T-cell (primary cell): ENCODE measurements at regions not wholly inside any gene's neighbourhood (a gene's known extent, or its start where the extent isn't known, plus 50 kb on each side); places are given as distances from the start of the nearest gene placed in this dataset.

Source experiments
- ATAC-seq, 4 experiments: fragments of 200-7000 bp in 3 of 4; fragments of 150-1000 bp in 1 of 4; cut with Tn5 transposase; replicated peaks in 1 of 4; 1 replicate in 3 of 4; 2 replicates in 1 of 4; pipeline ENCODE4 v1.10.0; 2021; ENCODE audit warnings: moderate library complexity in 3 of 4, mild to moderate bottlenecking in 2 of 4, moderate number of reproducible peaks in 1 of 4
- CTCF ChIA-PET, 2 donors: fragments of 300-600 bp; sonication (Branson Sonifier 250); formaldehyde crosslinking; loops; one replicate each; lab custom pipeline; 2022; ENCODE audit warnings: antibody characterized with exemption in 2 of 2; lab: Charles Lee
- POLR2A ChIA-PET, 2 donors: fragments of 300-600 bp; sonication (Branson Sonifier 250); formaldehyde crosslinking; loops; one replicate each; lab custom pipeline; 2022; ENCODE audit warnings: antibody characterized with exemption in 2 of 2; lab: Charles Lee
- DNase-seq, 35 experiments: peaks; one replicate each; pipeline versions ENCODE4 v3.0.0 to v3.0.0-alpha.2; 2013 to 2023
- H3K27ac ChIP-seq: one replicate; pipeline ENCODE4 v1.5.1; 2013; ENCODE audit warnings: low read length
- H3K27me3 ChIP-seq, 2 experiments: replicated peaks in 1 of 2; 1 replicate in 1 of 2; 2 replicates in 1 of 2; pipeline versions ENCODE4 v1.6.1 to v1.7.0; 2013; ENCODE audit warnings: low read length in 1 of 2, mixed read lengths in 1 of 2; ENCODE audit not compliant: control insufficient read depth in 2 of 2, insufficient read depth in 2 of 2; ENCODE audit errors: extremely low read depth in 1 of 2
- H3K36me3 ChIP-seq, 2 donors: 1 replicate in 1 of 2; 2 replicates in 1 of 2; pipeline versions ENCODE4 v1.6.1 to v1.7.0; 2013; ENCODE audit warnings: low read length in 1 of 2; ENCODE audit not compliant: control insufficient read depth in 2 of 2, insufficient read depth in 1 of 2; ENCODE audit errors: extremely low read depth in 1 of 2
- H3K4me1 ChIP-seq, 2 experiments: 1 replicate in 1 of 2; 2 replicates in 1 of 2; pipeline versions ENCODE4 v1.6.1 to v1.7.0; 2013; ENCODE audit warnings: low read length in 2 of 2, mixed read lengths in 1 of 2; ENCODE audit not compliant: insufficient read depth in 2 of 2, control insufficient read depth in 1 of 2; ENCODE audit errors: extremely low read depth in 1 of 2
- H3K4me3 ChIP-seq, 2 donors: 1 replicate in 1 of 2; 2 replicates in 1 of 2; pipeline versions ENCODE4 v1.5.1 to v1.7.0; 2013; ENCODE audit warnings: mild to moderate bottlenecking in 2 of 2, low read length in 1 of 2, moderate library complexity in 1 of 2; ENCODE audit not compliant: control insufficient read depth in 1 of 2; ENCODE audit errors: extremely low read depth in 1 of 2
- H3K9me3 ChIP-seq: 2 replicates; pipeline ENCODE4 v1.7.0; 2013
- H3K27ac Mint-ChIP-seq, 2 donors: one replicate each; pipeline ENCODE4 v1.8.0; 2020 to 2021; ENCODE audit warnings: mild to moderate bottlenecking in 2 of 2, mixed read lengths in 2 of 2
- H3K27me3 Mint-ChIP-seq, 2 donors: one replicate each; pipeline ENCODE4 v1.8.0; 2021 to 2022; ENCODE audit warnings: mixed read lengths in 2 of 2
- H3K36me3 Mint-ChIP-seq: one replicate; pipeline ENCODE4 v1.8.0; 2021; ENCODE audit warnings: mixed read lengths
- H3K4me1 Mint-ChIP-seq, 3 donors: one replicate each; pipeline ENCODE4 v1.8.0; 2020 to 2022; ENCODE audit warnings: mixed read lengths in 3 of 3, mild to moderate bottlenecking in 1 of 3
- H3K4me3 Mint-ChIP-seq, 3 donors: one replicate each; pipeline ENCODE4 v1.8.0; 2020 to 2022; ENCODE audit warnings: mild to moderate bottlenecking in 3 of 3, mixed read lengths in 3 of 3, moderate library complexity in 3 of 3
- H3K9me3 Mint-ChIP-seq, 3 donors: one replicate each; pipeline ENCODE4 v1.8.0; 2020 to 2022; ENCODE audit warnings: mixed read lengths in 3 of 3
- WGBS: methylation state at CpG from one replicate; pipeline ENCODE4 v1.1.5; 2013; ENCODE audit warnings: missing lambda C conversion rate; ENCODE audit not compliant: insufficient coverage; 5-methylcytosine and 5-hydroxymethylcytosine counted together

DNA sequence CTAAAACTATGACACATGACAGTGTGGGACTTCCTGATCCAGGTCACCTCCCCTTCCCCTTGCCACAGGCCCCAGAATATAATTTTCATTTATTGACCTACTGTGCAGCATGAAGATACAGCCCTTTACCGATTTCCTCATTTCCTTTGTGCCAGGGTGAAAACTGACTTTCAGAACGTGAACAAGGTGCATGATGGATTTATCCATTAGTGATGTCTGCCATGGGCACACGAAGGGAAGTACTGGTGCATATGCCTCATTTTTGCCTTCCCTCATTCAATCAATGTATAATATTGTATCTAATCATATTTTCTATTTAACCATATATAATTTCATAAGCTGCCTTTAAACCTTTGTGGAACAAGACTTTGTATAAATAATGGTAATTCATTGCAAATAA, 144.4 kb upstream of the WNT4 start:
- ChIA-PET POLR2A (no interaction called here), CTCF (no interaction called here)
- ATAC-seq (no peak), DNase-seq (no peak)
- Histone ChIP-seq H3K4me1 (no peaks in the 10 kb centered on the region), H3K27me3 (peaks cover 0 to 22% of the 10 kb centered on the region in 2 experiments), H3K36me3 (no peaks in the 10 kb centered on the region), H3K27ac (no peak overlapping the region), H3K9me3 (no peaks in the 10 kb centered on the region), H3K4me3 (no peak overlapping the region)
- Mint-ChIP-seq H3K9me3 (no peaks in the 10 kb centered on the region), H3K36me3 (no peaks in the 10 kb centered on the region), H3K27me3 (peaks cover 30 to 31% of the 10 kb centered on the region in 2 donors), H3K4me1 (no peaks in the 10 kb centered on the region), H3K4me3 (no peak overlapping the region), H3K27ac (no peak overlapping the region)
- 100% methylated on average over 1 of the region's 3 CpGs for WGBS

DNA sequence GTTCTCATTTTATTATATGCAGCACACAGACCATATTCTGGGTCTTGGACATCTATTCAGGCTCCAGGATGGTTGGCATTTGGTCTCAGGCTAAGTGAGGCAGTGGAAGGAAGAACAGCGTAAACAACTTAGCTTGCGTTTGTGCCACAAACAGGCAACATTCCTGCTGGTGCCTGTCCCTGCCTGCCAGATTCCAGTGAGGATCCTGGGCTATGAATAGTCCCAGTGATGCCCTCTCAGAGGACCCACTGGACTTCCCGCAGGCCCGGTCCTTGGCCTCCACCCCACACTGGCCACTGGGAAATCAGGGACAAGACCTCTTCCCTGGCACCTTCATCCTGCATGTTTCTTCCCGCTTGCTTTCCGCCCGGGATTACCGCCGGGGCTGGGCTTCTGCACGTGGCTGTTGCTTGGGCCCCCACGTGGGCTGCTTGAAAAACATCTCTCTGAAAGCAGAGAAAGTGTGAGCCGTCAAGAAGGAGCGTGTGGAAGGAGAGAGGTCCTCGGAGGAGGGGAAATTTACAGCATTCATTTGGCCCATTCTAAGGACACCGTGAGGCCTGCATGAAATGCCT, 145.1 kb upstream of the WNT4 start:
- CTCF ChIA-PET = no interaction called here
- Histone ChIP-seq H3K4me1 (no peaks in the 10 kb centered on the region), H3K4me3 (no peak overlapping the region), H3K36me3 (no peaks in the 10 kb centered on the region), H3K27me3 (peaks cover 0 to 18% of the 10 kb centered on the region in 2 experiments), H3K9me3 (no peaks in the 10 kb centered on the region), H3K27ac (no peak overlapping the region)
- DNase-seq (no peak), ATAC-seq (no peak)
- no peaks in the 10 kb centered on the region for H3K4me1 Mint-ChIP-seq
- 70% methylated on average over 14 of the region's 15 CpGs for WGBS
- POLR2A ChIA-PET = no interaction called here
- no peaks in the 10 kb centered on the region for H3K36me3 Mint-ChIP-seq
- no peaks in the 10 kb centered on the region for H3K9me3 Mint-ChIP-seq
- peaks cover 31% of the 10 kb centered on the region in 2 donors for H3K27me3 Mint-ChIP-seq
- no peak overlapping the region for H3K27ac Mint-ChIP-seq
- H3K4me3 Mint-ChIP-seq = no peak overlapping the region

DNA sequence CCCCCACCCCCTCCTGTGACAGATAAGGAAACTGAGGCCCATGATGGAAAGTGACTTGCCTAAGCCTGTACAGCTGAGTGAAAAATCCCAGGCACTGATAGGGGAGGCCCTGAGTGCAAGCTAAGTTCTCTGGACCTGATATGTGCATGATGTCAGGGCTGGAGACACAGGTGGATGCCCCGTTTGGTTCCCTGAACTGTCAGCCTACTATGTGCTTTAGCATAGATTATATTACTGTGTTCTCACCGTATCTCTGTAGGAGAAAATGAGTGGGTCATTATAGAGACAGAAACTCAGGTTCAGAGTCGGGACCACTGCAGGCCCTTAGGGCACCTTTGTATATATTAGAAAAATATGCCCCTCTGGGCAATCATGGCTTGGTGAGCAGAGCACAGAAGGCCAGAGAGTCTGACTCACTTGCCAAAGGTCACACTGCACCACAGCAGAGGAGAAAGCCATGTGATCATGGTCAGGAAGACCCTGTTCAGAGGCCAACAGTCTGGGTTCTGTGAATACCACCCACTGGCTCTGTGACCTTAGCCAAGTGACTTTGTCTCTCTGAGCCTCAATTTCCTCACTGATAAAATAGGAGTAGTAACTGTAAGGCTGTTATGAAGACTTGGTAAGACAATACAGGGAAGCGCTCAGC, 145.8 kb upstream of the WNT4 start:
- peaks cover 0 to 22% of the 10 kb centered on the region in 2 experiments for H3K27me3 ChIP-seq
- 67% methylated on average over 1 of the region's 4 CpGs for WGBS
- H3K27ac Mint-ChIP-seq = no peak overlapping the region
- CTCF ChIA-PET = no interaction called here
- H3K9me3 Mint-ChIP-seq = no peaks in the 10 kb centered on the region
- H3K27ac ChIP-seq = no peak overlapping the region
- no peaks in the 10 kb centered on the region for H3K36me3 ChIP-seq
- H3K36me3 Mint-ChIP-seq = no peaks in the 10 kb centered on the region
- no peaks in the 10 kb centered on the region for H3K4me1 ChIP-seq
- no peak for ATAC-seq
- peaks cover 31% of the 10 kb centered on the region in 2 donors for H3K27me3 Mint-ChIP-seq
- POLR2A ChIA-PET = no interaction called here
- no peak overlapping the region for H3K4me3 Mint-ChIP-seq
- H3K4me1 Mint-ChIP-seq = no peaks in the 10 kb centered on the region
- DNase-seq = no peak
- no peak overlapping the region for H3K4me3 ChIP-seq
- H3K9me3 ChIP-seq = no peaks in the 10 kb centered on the region

DNA sequence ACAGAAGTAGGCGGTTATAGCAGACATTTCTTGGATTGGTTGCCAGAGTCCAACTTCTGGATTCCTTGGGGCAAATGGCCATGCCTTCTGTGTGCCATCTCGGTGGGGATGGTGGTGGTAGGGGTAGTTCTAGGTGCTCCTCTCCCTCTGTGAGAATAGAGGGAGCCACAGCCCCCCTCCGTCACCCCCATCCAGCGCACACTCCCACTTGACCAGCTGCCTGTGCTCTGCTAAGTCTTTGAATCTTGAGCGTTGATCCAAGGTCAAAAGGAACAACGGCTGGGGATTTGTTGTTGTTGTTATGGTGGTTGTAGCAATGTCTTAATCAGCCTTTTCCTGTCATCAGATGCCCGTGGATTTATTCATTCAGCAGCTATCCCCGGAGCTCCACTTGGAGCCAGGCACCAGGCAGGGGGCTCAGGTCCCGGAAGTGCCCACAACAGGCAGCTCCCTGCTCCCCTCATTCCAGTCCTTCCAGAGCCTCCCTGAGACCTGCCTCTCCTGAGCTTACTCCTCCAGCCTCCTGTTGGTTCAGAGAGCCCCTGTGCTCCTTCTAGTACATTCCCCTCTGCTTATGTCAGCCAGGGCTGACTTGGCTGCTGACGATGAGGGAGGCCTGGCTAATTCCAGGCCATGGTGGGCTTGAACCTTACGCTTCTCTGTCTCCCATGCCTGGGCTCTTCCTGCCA, 146.6 kb upstream of the WNT4 start:
- POLR2A ChIA-PET = no interaction called here
- H3K27me3 ChIP-seq = peaks cover 0 to 28% of the 10 kb centered on the region in 2 experiments
- Mint-ChIP-seq H3K4me1 (no peaks in the 10 kb centered on the region), H3K36me3 (no peaks in the 10 kb centered on the region), H3K27ac (no peak overlapping the region), H3K9me3 (peaks cover 0 to 5% (median 0%) of the 10 kb centered on the region in 3 donors), H3K27me3 (peaks cover 30 to 36% of the 10 kb centered on the region in 2 donors), H3K4me3 (no peak overlapping the region)
- CTCF ChIA-PET = no interaction called here
- H3K36me3 ChIP-seq = no peaks in the 10 kb centered on the region
- no peaks in the 10 kb centered on the region for H3K4me1 ChIP-seq
- H3K27ac ChIP-seq = no peak overlapping the region
- H3K4me3 ChIP-seq = no peak overlapping the region
- 83% methylated on average over 5 of the region's 11 CpGs for WGBS
- H3K9me3 ChIP-seq = no peaks in the 10 kb centered on the region
- DNase-seq = no peak
- ATAC-seq = no peak

DNA sequence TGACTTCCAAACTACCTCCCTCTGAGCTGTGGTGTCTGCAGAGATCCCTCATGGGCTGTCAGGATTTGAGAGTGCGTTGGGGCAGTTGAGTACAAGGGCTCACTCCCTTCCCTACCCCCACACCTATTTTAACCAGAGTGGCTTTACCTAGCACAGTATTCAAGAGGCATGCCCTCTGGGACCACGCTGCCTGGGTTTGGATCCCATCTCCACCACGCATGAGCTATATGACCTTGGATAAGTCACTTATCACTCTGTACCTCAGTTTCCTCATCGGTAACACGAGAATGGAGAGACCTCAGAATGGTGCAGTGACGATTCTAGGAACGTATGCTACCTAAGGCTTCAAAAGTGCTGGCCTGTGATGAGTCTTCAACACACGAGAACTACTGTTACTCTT, 147.3 kb upstream of the WNT4 start:
- H3K27me3 Mint-ChIP-seq = peaks cover 26 to 34% of the 10 kb centered on the region in 2 donors
- no peak overlapping the region for H3K27ac Mint-ChIP-seq
- no peaks in the 10 kb centered on the region for H3K36me3 Mint-ChIP-seq
- H3K4me3 Mint-ChIP-seq = no peak overlapping the region
- WGBS = 88% methylated on average over 7 of the region's 8 CpGs
- Histone ChIP-seq H3K4me1 (no peaks in the 10 kb centered on the region), H3K36me3 (no peaks in the 10 kb centered on the region), H3K4me3 (no peak overlapping the region), H3K27me3 (peaks cover 0 to 29% of the 10 kb centered on the region in 2 experiments), H3K27ac (no peak overlapping the region), H3K9me3 (no peaks in the 10 kb centered on the region)
- DNase-seq (no peak), ATAC-seq (no peak)
- no peaks in the 10 kb centered on the region for H3K4me1 Mint-ChIP-seq
- ChIA-PET POLR2A (no interaction called here), CTCF (no interaction called here)
- H3K9me3 Mint-ChIP-seq = peaks cover 0 to 5% (median 0%) of the 10 kb centered on the region in 3 donors

DNA sequence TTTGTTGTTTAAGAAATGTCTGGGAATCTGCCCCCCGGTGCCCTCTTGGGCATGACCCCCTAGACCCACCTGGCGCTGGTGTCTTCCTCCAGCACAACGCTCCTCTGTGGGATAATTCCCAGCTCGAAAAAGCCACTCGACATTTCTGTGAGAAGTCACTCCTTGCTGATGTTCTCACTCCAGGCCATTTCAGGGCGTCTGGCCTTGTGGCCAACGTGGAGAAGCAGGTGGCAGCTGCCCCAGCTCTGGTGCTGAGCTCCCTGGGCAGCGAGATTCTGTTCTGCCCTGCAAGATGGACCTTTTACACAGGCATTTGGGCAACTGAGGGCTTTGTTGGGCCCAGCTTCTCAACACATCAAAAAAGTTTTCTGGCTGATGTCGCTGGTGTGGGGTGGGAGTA, 147.7 kb upstream of the WNT4 start:
- Histone ChIP-seq H3K27ac (no peak overlapping the region), H3K27me3 (peaks cover 0 to 25% of the 10 kb centered on the region in 2 experiments), H3K9me3 (no peaks in the 10 kb centered on the region), H3K4me3 (no peak overlapping the region), H3K36me3 (no peaks in the 10 kb centered on the region), H3K4me1 (no peaks in the 10 kb centered on the region)
- Mint-ChIP-seq H3K27me3 (peaks cover 26 to 37% of the 10 kb centered on the region in 2 donors), H3K9me3 (peaks cover 0 to 5% (median 0%) of the 10 kb centered on the region in 3 donors), H3K4me3 (no peak overlapping the region), H3K4me1 (no peaks in the 10 kb centered on the region), H3K27ac (no peak overlapping the region), H3K36me3 (no peaks in the 10 kb centered on the region)
- no peak for ATAC-seq
- no peak for DNase-seq
- ChIA-PET CTCF (no interaction called here), POLR2A (no interaction called here)
- WGBS = 87% methylated on average over 7 of the region's 9 CpGs
